ENCODE measurements at regions not wholly inside any gene's neighbourhood (a gene's known extent, or its start where the extent isn't known, plus 50 kb on each side); places are given as distances from the start of the nearest gene placed in this dataset.

GRCh38 chr6:27706431-27706830, 205.8 kb downstream of the OR2B2 start:
- TF ChIP-seq CTCF (conservative IDR thresholded peaks at IDR 0.05) = no peak
- no peak overlapping the region for H2BK20ac ChIP-seq (ENCODE audit: low read depth, low read length, poor library complexity, severe bottlenecking)
- H3K9me3 Mint-ChIP-seq = no peaks in the 10 kb centered on the region
- no peaks in the 10 kb centered on the region for H3K4me1 Mint-ChIP-seq
- no peak overlapping the region for H3K4ac ChIP-seq (ENCODE audit: low read depth, low read length)
- no peak overlapping the region for H3K27ac Mint-ChIP-seq
- no peak overlapping the region for H3K4me3 Mint-ChIP-seq
- no peak overlapping the region for H3K18ac ChIP-seq (ENCODE audit: insufficient read length, low read depth, low read length)
- H2BK12ac ChIP-seq (ENCODE audit: insufficient read length, low read depth, low read length) = no peak overlapping the region
- H2BK15ac ChIP-seq (ENCODE audit: low read depth, low read length) = no peak overlapping the region
- no peak overlapping the region for H4K91ac ChIP-seq (ENCODE audit: insufficient read length, low read depth, low read length)
- H3T11ph ChIP-seq (ENCODE audit: low read length) = no peak overlapping the region
- WGBS (ENCODE audit: extremely low coverage, insufficient read length, low lambda C conversion rate) = no CpG with 5 or more reads among the region's 3 CpGs
- DNase-seq = no peak
- no peak overlapping the region for H3K4me2 ChIP-seq (ENCODE audit: insufficient read depth, insufficient read length, low read length)
- no peak overlapping the region for H3K9ac ChIP-seq (ENCODE audit: extremely low read depth, insufficient read length, low read length)
- H3K27me3 Mint-ChIP-seq (ENCODE audit: low read depth) = no peaks in the 10 kb centered on the region
- H2AK5ac ChIP-seq (ENCODE audit: insufficient read length, low read length) = no peak overlapping the region
- no peaks in the 10 kb centered on the region for H3K23me2 ChIP-seq (ENCODE audit: insufficient read length, low read depth, low read length, poor library complexity, severe bottlenecking)
- no peak overlapping the region for H3K56ac ChIP-seq (ENCODE audit: insufficient read length, low read depth, low read length)
- H3K23ac ChIP-seq (ENCODE audit: insufficient read length, low read depth, low read length) = no peak overlapping the region
- H4K5ac ChIP-seq (ENCODE audit: insufficient read length, low read depth, low read length) = no peak overlapping the region
- H4K8ac ChIP-seq (replicated peaks; ENCODE audit: insufficient read length, low read depth, low read length) = no peak overlapping the region
- no peaks in the 10 kb centered on the region for H3K79me2 ChIP-seq (ENCODE audit: insufficient read depth, low read length)
- no peaks in the 10 kb centered on the region for H3K4me1 ChIP-seq (ENCODE audit: insufficient read depth, low read length)
- H3K36me3 Mint-ChIP-seq (ENCODE audit: insufficient read depth in 1 of 3, low read depth in 3 of 3) = peaks cover 4 to 58% (median 44%) of the 10 kb centered on the region in 3 experiments; a peak in 6 of 7 replicates
- H2BK5ac ChIP-seq (ENCODE audit: insufficient read length, low read length) = no peak overlapping the region
- no peaks in the 10 kb centered on the region for H4K20me1 ChIP-seq (ENCODE audit: control insufficient read depth, insufficient read depth, insufficient read length)
- H3K27me3 ChIP-seq (ENCODE audit: insufficient read depth, low read length) = no peaks in the 10 kb centered on the region
- no peak overlapping the region for H3K27ac ChIP-seq (ENCODE audit: insufficient read length, low read depth, low read length)
- no peaks in the 10 kb centered on the region for H3K79me1 ChIP-seq (ENCODE audit: insufficient read depth, low read depth, low read length, poor library complexity, severe bottlenecking)
- H3K9me3 ChIP-seq (ENCODE audit: control insufficient read depth, low read depth, low read length) = no peaks in the 10 kb centered on the region
- no peak overlapping the region for H2AFZ ChIP-seq (ENCODE audit: low read length)
- H3K14ac ChIP-seq (ENCODE audit: insufficient read depth, low read length) = no peak overlapping the region
- H2BK120ac ChIP-seq (ENCODE audit: low read depth, low read length, poor library complexity, severe bottlenecking) = no peak overlapping the region
